Retinal pigment epithelial cell (primary cell): ENCODE measurements at regions not wholly inside any gene's neighbourhood (a gene's known extent, or its start where the extent isn't known, plus 50 kb on each side); places are given as distances from the start of the nearest gene placed in this dataset.

Experiments used
- DNase-seq: peaks from one replicate; pipeline ENCODE4 v3.0.0-alpha.2; 2010; ENCODE audit warnings: low read depth
- H3K4me3 ChIP-seq: 2 replicates; pipeline ENCODE4 v1.5.1; 2011; ENCODE audit warnings: mild to moderate bottlenecking, low read length, control low read depth, moderate library complexity
- CTCF ChIP-seq: conservative IDR thresholded peaks from 2 replicates; pipeline ENCODE4 v1.5.1; 2011; ENCODE audit warnings: low read depth, low read length, control low read depth, inconsistent platforms

- no peak overlapping the region for H3K4me3 ChIP-seq
- DNase-seq, result no peak
These were observed 86.1 kb upstream of the PROK2 start for GRCh38 chr3:71870966-71871512.

GRCh38 chr3:71868876-71869275, 83.9 kb upstream of the PROK2 start:
- TF ChIP-seq CTCF, result no peak
- no peak for DNase-seq
- no peak overlapping the region for H3K4me3 ChIP-seq

More at GRCh38 chr3:71870966-71871512, 86.1 kb upstream of the PROK2 start:
- no peak for TF ChIP-seq CTCF

- TF ChIP-seq CTCF, result no peak
- no peak overlapping the region for H3K4me3 ChIP-seq
- DNase-seq, result no peak
These were observed 80.8 kb upstream of the PROK2 start for GRCh38 chr3:71865727-71866126.

- no peak for TF ChIP-seq CTCF
- no peak overlapping the region for H3K4me3 ChIP-seq
- no peak for DNase-seq
These were observed 78.7 kb upstream of the PROK2 start for GRCh38 chr3:71863563-71864190.

GRCh38 chr3:71862371-71863140, 77.6 kb upstream of the PROK2 start:
- no peak for TF ChIP-seq CTCF
- no peak for DNase-seq
- no peak overlapping the region for H3K4me3 ChIP-seq

- H3K4me3 ChIP-seq, result no peak overlapping the region
- TF ChIP-seq CTCF, result peak; percentile 47
- DNase-seq, result no peak
These were observed 74.2 kb upstream of the PROK2 start for GRCh38 chr3:71859123-71859519.

- no peak for DNase-seq
- no peak overlapping the region for H3K4me3 ChIP-seq
- no peak for TF ChIP-seq CTCF
These were observed 73.7 kb upstream of the PROK2 start for GRCh38 chr3:71858503-71859122.
